GM21737 (cell line): ENCODE measurements at regions not wholly inside any gene's neighbourhood (a gene's known extent, or its start where the extent isn't known, plus 50 kb on each side); places are given as distances from the start of the nearest gene placed in this dataset.

ENCODE experiments used
- ATAC-seq: cut with Tn5 transposase; IDR thresholded peaks from one replicate; pipeline ENCODE4 v1.9.1; 2021; ENCODE audit warnings: mild to moderate bottlenecking, moderate library complexity; ENCODE audit not compliant: unreplicated experiment

- ATAC-seq = no peak
These were observed 204.8 kb upstream of the HS6ST1 start for GRCh38 chr2:128523457-128523856.

DNA sequence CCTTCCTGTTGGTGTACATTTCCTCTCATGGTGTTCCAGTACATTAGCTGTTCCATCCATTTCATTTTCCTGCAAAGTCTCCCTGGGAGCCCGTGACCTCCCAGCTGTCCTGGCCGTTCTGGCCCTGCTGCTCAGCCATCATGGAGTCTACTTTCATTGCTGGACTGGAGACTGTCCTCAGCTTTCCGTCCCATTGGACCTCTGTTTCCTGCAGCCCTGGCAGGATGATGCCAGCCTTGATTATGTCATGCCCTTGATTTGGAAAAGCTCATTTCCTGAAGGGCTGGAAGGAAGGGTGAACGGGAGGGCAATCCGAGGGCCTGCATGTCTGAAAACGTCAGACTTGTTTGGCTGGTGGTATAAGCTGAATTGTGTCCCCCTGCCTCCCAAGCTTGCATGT is 205.5 kb upstream of the HS6ST1 start:
- no peak for ATAC-seq

DNA sequence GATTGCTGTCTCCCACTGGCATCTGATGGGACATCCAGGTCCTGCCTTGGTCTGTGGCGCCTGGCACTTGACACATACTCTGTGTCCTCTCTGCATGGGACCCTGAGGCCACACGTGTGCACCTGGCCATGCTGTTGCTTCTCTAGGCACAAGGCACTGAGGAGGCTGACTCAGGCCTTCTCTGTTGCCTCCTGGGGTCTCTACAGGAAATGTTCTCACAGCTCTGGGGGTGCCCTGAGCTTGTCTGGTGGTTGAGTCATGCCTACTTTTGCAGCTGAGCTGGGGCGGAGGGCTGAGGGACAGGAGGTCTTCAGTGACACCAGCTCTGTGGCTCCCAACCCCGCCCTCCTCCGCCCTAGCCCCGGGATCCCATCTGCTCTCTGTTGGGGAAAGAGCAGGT is 207.0 kb upstream of the HS6ST1 start:
- no peak for ATAC-seq

GRCh38 chr2:128526455-128526976 is 207.8 kb upstream of the HS6ST1 start:
- ATAC-seq = no peak

GRCh38 chr2:128528133-128528532 is 209.5 kb upstream of the HS6ST1 start:
- ATAC-seq = no peak

GRCh38 chr2:128530025-128530573 is 211.4 kb upstream of the HS6ST1 start:
- ATAC-seq = no peak

DNA sequence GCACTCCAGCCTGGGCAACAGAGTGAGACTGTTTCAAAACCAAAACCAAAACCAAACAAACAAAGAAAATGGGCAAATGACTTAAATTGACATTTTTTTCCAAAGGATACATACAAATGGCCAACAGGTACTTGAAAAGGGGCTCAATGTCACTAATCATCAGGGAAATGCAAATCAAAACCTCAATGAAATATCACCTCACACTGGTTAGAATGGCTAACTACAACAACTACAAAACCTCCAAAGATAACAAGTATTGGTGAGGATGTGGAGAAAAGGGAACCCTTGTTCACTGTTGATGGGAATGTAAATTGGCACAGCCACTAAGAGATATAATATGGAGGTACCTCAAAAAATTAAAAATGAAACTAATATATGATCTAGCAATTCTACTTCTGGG is 213.2 kb upstream of the HS6ST1 start:
- ATAC-seq = no peak

DNA sequence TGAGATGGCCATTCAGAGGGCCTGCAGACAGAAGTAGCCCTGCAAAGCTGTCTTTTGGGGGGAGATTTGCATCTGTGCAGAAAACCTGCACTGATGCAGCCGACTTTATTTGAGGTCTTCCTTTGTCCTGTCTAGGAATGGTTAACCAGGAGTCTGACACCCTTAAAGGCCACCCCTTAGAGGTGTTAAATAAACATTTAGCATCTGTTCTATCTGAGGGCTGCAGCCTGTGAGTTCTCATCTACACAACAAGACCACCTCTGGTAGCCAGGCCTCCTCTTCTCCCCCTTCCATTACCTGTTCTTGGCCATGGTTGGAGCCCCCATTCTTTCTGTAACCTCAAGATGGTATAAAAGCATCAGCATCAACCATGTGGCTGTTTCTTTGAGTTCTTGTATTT is 214.4 kb upstream of the HS6ST1 start:
- no peak for ATAC-seq

DNA sequence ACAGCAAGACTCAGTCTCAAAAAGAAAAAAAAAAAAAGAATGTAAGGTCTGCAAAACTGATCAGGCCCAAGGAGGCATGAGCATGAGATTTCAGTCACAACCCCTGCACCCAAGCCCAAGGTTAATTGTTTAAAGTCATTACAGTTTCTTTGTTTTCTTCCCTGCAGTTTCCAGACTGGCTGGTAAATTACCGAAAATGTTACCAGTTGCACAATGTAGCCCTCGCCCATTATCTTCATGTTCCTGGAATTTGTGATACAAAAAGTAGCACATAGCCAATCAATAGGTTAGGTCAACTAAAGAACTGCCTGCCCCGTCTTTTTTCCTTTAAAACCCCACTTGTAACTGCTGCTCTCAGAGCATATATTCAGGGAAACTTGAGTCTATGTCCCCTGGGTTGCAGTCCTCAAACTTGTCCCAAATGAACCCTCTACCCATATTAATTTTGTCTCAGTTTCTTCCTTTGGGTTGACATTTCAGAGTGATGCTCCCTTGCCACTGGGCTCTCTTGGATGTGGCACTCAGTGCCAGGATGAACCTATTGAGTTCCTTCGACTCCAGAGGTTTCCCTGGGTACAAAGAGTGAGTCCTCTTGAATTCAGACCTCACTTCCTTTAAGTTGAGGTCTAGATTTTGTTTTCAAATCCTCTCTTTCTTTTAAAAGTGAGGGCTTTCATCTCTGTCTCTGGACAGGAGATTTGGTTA is 216.2 kb upstream of the HS6ST1 start:
- no peak for ATAC-seq

GRCh38 chr2:128535953-128536352 is 217.3 kb upstream of the HS6ST1 start:
- ATAC-seq = no peak

GRCh38 chr2:128536925-128537620 is 218.4 kb upstream of the HS6ST1 start:
- ATAC-seq = no peak

- ATAC-seq = no peak
These were observed 219.0 kb upstream of the HS6ST1 start for GRCh38 chr2:128537646-128538045.

DNA sequence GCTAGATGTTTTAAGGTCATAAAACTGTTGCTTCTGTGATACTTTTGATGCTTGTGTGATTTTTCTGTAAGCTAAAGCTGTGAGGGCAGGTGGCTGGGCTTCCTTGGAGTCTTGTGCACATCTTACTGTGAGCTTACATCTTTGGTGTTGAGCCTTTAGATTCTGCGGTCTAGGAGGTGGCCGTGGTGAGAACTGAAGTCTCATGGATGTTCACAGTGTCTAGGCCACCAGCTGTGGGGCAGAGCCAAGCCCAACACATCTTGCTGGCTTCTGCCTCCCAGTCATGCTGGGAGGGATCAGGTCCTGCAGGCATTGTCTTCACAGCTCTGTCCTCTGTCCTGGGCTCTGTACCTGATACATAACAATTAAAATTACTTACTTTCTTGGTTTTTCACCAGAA is 219.7 kb upstream of the HS6ST1 start:
- no peak for ATAC-seq

DNA sequence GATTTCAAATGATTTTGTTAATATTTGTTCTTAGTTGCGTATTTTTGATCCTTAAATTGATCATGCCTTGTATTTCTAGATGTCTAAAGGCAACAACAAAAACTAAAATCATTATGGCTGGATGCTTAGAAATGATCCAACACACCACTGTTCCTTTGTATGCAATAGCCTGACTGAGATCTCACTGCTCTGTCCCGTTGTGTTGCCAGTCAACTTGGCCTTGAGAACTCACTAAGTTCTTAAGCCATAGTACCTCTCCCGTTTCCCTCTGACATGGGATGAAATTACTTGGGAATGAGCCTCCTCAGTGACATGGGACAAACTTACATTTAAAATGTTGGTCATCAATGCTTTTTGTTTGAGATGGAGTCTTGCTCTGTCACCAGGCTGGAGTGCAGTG is 222.0 kb upstream of the HS6ST1 start:
- no peak for ATAC-seq

DNA sequence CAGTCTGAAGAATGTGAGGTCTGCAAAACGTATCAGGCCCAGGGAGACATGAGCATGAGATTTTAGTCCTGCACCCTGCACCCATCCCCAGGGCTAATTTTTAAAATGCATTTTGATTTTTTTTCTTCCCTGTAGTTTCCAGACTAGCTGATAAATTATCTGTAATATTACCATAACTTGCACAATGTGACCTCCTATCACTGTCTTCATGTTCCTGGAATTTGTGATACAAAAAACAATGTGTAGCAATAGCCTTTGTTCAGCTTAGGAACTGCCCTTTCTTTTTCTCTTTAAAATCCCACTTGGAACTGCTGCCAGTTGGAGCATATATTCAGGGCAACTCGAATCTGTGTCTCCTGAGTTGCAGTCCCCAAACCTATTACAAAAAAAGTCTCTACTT is 222.8 kb upstream of the HS6ST1 start:
- no peak for ATAC-seq

- no peak for ATAC-seq
These were observed 224.4 kb upstream of the HS6ST1 start for GRCh38 chr2:128543036-128543435.

DNA sequence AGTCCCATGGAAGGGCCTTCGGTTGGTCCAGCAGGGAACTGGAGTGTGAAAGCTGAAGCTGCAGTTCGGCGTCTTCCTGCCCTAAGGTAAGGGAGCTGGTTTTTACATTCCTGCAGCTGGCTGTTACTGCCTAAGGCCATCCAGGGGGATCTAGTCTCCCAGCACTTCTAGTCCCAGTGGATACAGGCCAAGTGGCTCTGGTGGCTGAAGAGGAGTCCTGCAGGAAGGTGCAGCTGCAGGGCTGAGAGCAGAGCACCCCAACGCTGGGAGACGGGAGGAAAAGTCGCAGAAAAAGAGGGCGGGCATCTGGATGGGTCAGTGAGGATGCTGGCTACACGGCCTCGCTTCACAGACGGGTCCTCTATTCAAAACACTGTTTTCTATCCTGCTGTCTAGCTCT is 225.0 kb upstream of the HS6ST1 start:
- no peak for ATAC-seq

GRCh38 chr2:128544321-128545037 is 225.8 kb upstream of the HS6ST1 start:
- ATAC-seq = no peak

- no peak for ATAC-seq
These were observed 226.4 kb upstream of the HS6ST1 start for GRCh38 chr2:128545085-128545484.

DNA sequence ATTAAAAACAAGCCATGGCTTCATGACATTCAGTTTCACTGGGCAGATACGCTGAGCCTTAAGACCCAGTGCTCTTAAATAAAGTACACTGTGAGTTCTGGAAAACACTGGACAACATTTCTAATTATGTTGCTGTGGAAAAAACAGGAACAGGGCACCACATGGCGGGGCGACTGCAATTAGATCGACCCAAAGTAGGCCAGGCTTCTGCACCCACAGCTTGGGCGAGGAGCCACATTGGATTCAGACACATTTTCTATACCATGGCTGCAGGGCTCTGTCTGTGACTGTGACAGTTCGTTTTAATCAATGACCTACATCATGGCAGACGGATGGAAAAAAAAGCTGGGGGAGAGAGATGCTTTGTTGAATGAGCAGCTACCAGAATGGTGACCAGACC is 227.2 kb upstream of the HS6ST1 start:
- ATAC-seq = no peak

GRCh38 chr2:128547667-128548066 is 229.0 kb upstream of the HS6ST1 start:
- no peak for ATAC-seq
